ENCODE measurements at regions not wholly inside any gene's neighbourhood (a gene's known extent, or its start where the extent isn't known, plus 50 kb on each side); places are given as distances from the start of the nearest gene placed in this dataset.
"Not testable (repeated sequence)": the region's sequence is repeated elsewhere in the genome, so short reads cannot be mapped to it uniquely, and the experiment has no call there.

- DNase-seq (ENCODE audit: low spot score): peak; percentile 0
These were observed 967.1 kb upstream of the ROBO1 start for GRCh38 chr3:80734920-80735319.

- no peak for DNase-seq (ENCODE audit: low spot score)
These were observed 966.7 kb upstream of the ROBO1 start for GRCh38 chr3:80734483-80734882.

- peak; percentile 62 for DNase-seq (ENCODE audit: low spot score)
These were observed 965.9 kb upstream of the ROBO1 start for GRCh38 chr3:80733522-80734176.

- DNase-seq (ENCODE audit: low spot score): not testable (repeated sequence)
These were observed 959.8 kb upstream of the ROBO1 start for GRCh38 chr3:80727561-80727960.

GRCh38 chr3:80709597-80710322, 942.0 kb upstream of the ROBO1 start:
- not testable (repeated sequence) for DNase-seq (ENCODE audit: low spot score)

GRCh38 chr3:80705290-80705689, 937.5 kb upstream of the ROBO1 start:
- no peak for DNase-seq (ENCODE audit: low spot score)

GRCh38 chr3:80701349-80701748, 933.6 kb upstream of the ROBO1 start:
- DNase-seq (ENCODE audit: low spot score): no peak

GRCh38 chr3:80697291-80697690, 929.5 kb upstream of the ROBO1 start:
- DNase-seq (ENCODE audit: low spot score): no peak

- peak; percentile 79 for DNase-seq (ENCODE audit: low spot score)
These were observed 928.5 kb upstream of the ROBO1 start for GRCh38 chr3:80696280-80696679.

- DNase-seq (ENCODE audit: low spot score): no peak
These were observed 921.0 kb upstream of the ROBO1 start for GRCh38 chr3:80688814-80689213.

- DNase-seq (ENCODE audit: low spot score): no peak
These were observed 915.2 kb upstream of the ROBO1 start for GRCh38 chr3:80682951-80683350.

- DNase-seq (ENCODE audit: low spot score): no peak
These were observed 914.4 kb upstream of the ROBO1 start for GRCh38 chr3:80682235-80682634.

- DNase-seq (ENCODE audit: low spot score): no peak
These were observed 910.0 kb upstream of the ROBO1 start for GRCh38 chr3:80677796-80678195.

GRCh38 chr3:80676866-80677265, 909.1 kb upstream of the ROBO1 start:
- no peak for DNase-seq (ENCODE audit: low spot score)

GRCh38 chr3:80676261-80676660, 908.5 kb upstream of the ROBO1 start:
- no peak for DNase-seq (ENCODE audit: low spot score)

GRCh38 chr3:80675790-80676189, 908.0 kb upstream of the ROBO1 start:
- DNase-seq (ENCODE audit: low spot score): no peak

- DNase-seq (ENCODE audit: low spot score): no peak
These were observed 900.9 kb upstream of the ROBO1 start for GRCh38 chr3:80668600-80669294.

- DNase-seq (ENCODE audit: low spot score): no peak
These were observed 900.3 kb upstream of the ROBO1 start for GRCh38 chr3:80668100-80668499.

GRCh38 chr3:80663426-80663825, 895.6 kb upstream of the ROBO1 start:
- no peak for DNase-seq (ENCODE audit: low spot score)

- DNase-seq (ENCODE audit: low spot score): no peak
These were observed 887.4 kb upstream of the ROBO1 start for GRCh38 chr3:80655216-80655615.

GRCh38 chr3:80649170-80649569, 881.4 kb upstream of the ROBO1 start:
- DNase-seq (ENCODE audit: low spot score): no peak

GRCh38 chr3:80643421-80643820, 875.6 kb upstream of the ROBO1 start:
- peak; percentile 1 for DNase-seq (ENCODE audit: low spot score)

Measured in HT-29 (cell line).